ENCODE measurements at regions not wholly inside any gene's neighbourhood (a gene's known extent, or its start where the extent isn't known, plus 50 kb on each side); places are given as distances from the start of the nearest gene placed in this dataset.

GRCh38 chr4:108473163-108473720 lies 147.1 kb upstream of the RPL34 start:
- TF ChIP-seq, protein P1, sequence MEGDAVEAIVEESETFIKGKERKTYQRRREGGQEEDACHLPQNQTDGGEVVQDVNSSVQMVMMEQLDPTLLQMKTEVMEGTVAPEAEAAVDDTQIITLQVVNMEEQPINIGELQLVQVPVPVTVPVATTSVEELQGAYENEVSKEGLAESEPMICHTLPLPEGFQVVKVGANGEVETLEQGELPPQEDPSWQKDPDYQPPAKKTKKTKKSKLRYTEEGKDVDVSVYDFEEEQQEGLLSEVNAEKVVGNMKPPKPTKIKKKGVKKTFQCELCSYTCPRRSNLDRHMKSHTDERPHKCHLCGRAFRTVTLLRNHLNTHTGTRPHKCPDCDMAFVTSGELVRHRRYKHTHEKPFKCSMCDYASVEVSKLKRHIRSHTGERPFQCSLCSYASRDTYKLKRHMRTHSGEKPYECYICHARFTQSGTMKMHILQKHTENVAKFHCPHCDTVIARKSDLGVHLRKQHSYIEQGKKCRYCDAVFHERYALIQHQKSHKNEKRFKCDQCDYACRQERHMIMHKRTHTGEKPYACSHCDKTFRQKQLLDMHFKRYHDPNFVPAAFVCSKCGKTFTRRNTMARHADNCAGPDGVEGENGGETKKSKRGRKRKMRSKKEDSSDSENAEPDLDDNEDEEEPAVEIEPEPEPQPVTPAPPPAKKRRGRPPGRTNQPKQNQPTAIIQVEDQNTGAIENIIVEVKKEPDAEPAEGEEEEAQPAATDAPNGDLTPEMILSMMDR (IDR thresholded peaks at IDR 0.05; ENCODE audit: low read depth, low read length), result no peak
- TF ChIP-seq MYC (IDR thresholded peaks at IDR 0.05; ENCODE audit: low read depth, low read length) (no peak), POLR2A (IDR thresholded peaks at IDR 0.05; ENCODE audit: extremely low read depth, insufficient read length) (no peak)
- TF ChIP-seq, protein P2, sequence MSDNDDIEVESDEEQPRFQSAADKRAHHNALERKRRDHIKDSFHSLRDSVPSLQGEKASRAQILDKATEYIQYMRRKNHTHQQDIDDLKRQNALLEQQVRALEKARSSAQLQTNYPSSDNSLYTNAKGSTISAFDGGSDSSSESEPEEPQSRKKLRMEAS (IDR thresholded peaks at IDR 0.05; ENCODE audit: low read depth, low read length), result no peak

DNA sequence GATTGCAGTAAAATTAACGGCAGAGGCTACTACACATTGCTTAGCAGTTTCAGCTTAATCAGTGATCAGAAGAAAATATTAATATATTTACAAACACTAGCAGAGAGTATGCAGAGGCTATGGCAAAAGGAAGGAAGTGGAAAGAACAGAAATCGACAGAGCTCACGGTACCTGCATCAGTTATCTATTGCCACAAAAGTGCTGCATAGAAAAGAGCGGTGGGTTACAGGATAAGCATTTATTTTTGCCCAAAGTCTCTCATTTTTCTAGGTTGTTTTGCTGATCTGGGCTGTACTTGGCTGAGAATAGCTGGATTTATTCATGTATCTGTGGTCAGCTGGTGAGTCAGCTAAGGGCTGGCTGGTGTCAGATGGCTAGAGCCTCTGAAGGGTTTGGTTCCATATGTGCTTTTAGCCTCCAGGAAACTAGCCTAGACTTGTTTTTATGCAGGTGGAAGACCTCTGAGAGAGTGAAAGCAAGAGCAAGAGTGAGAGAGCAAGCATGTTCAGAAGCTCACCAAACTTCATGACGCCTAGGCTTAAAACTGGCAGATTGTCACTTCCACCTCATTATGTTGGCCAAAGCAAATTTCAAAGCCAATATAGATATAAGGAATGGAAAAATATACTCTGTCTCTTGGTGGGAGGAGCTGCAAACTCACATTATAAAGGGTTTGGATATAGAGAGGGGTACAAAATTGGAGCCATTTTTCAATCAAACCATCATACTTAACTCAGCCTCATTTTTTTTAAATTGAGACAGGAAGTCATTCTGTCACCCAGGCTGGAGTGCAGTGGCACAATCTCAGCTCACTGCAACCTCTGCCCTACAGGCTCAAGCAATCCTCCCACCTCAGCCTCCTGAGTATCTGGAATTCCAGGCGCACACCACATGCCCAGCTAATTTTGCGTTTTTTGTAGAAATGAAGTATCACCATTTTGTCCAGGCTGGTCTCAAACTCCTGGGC lies 153.2 kb upstream of the RPL34 start:
- DNase-seq (ENCODE audit: low read depth), result no peak
- no peak overlapping the region for H3K4me3 ChIP-seq (ENCODE audit: low read depth, low read length)
- no peak for TF ChIP-seq POLR2A (IDR thresholded peaks at IDR 0.05; ENCODE audit: extremely low read depth, insufficient read length)
- no peak for TF ChIP-seq MYC (IDR thresholded peaks at IDR 0.05; ENCODE audit: low read depth, low read length)
- TF ChIP-seq, protein P1 (IDR thresholded peaks at IDR 0.05; ENCODE audit: low read depth, low read length), result no peak
- TF ChIP-seq, protein P2 (IDR thresholded peaks at IDR 0.05; ENCODE audit: low read depth, low read length), result no peak

More at GRCh38 chr4:108473163-108473720, 147.1 kb upstream of the RPL34 start:
- no peak overlapping the region for H3K4me3 ChIP-seq (ENCODE audit: low read depth, low read length)
- no peak for DNase-seq (ENCODE audit: low read depth)

DNA sequence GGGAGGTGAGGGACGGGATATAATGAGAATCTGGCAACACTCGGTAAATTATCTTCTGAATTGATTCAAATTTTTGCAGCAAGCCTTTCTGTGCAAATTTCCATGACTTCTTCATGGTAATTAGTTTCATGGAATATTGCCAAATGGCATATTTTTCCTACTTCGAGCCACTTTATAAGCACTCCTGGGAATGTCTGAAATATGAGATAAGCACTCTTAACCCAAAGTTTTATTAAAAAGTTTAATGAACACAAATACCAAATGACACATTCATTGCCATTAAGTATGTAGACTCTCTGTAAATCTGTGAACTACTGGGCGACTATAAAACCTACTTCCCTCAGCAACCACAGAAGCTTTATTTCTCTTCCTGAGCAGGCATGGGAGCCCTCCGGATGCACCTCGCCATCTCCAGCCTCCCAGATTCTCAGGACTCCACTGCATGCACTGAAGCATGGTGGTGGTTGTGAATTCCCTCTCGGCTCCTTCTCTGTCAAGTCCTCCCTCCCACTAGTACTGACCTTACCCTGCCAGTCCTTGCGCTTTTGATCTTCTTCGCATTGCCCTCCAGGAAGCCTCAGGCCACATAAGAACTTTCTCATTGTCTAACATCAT lies 154.4 kb upstream of the RPL34 start:
- no peak overlapping the region for H3K4me3 ChIP-seq (ENCODE audit: low read depth, low read length)
- DNase-seq (ENCODE audit: low read depth), result no peak
- TF ChIP-seq, protein P2 (IDR thresholded peaks at IDR 0.05; ENCODE audit: low read depth, low read length), result no peak
- TF ChIP-seq, protein P1 (IDR thresholded peaks at IDR 0.05; ENCODE audit: low read depth, low read length), result no peak
- TF ChIP-seq POLR2A (IDR thresholded peaks at IDR 0.05; ENCODE audit: extremely low read depth, insufficient read length), result no peak
- no peak for TF ChIP-seq MYC (IDR thresholded peaks at IDR 0.05; ENCODE audit: low read depth, low read length)

DNA sequence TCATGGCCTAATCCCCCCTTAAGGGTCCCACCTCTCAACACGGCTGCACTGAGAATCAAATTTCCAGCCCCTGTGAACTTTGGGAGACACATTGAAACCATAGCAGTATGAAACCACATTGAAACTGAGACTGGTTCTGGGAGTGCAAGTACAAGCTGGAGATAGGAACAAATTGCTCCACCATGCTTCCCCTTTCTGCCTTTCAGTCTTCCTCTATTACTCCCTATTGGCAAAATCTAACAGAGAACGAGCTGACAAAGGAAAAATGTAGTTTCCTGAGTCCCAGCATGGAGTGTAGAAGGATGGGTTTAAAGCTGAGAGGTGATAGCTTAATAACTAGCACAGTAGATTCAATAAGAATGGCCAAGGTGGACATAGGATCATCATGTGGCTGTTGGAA lies 161.7 kb upstream of the RPL34 start:
- no peak for DNase-seq (ENCODE audit: low read depth)
- H3K4me3 ChIP-seq (ENCODE audit: low read depth, low read length), result no peak overlapping the region
- TF ChIP-seq, protein P1 (IDR thresholded peaks at IDR 0.05; ENCODE audit: low read depth, low read length), result no peak
- no peak for TF ChIP-seq MYC (IDR thresholded peaks at IDR 0.05; ENCODE audit: low read depth, low read length)
- no peak for TF ChIP-seq POLR2A (IDR thresholded peaks at IDR 0.05; ENCODE audit: extremely low read depth, insufficient read length)
- TF ChIP-seq, protein P2 (IDR thresholded peaks at IDR 0.05; ENCODE audit: low read depth, low read length), result no peak

GRCh38 chr4:108454227-108454626 lies 166.1 kb upstream of the RPL34 start:
- TF ChIP-seq MYC (IDR thresholded peaks at IDR 0.05; ENCODE audit: low read depth, low read length), result no peak
- TF ChIP-seq, protein P2 (IDR thresholded peaks at IDR 0.05; ENCODE audit: low read depth, low read length), result no peak
- no peak for TF ChIP-seq POLR2A (IDR thresholded peaks at IDR 0.05; ENCODE audit: extremely low read depth, insufficient read length)
- TF ChIP-seq, protein P1 (IDR thresholded peaks at IDR 0.05; ENCODE audit: low read depth, low read length), result no peak
- H3K4me3 ChIP-seq (ENCODE audit: low read depth, low read length), result no peak overlapping the region
- DNase-seq (ENCODE audit: low read depth), result no peak

Measured in NB4 (cell line).